HG03039 (cell line): ENCODE measurements at regions not wholly inside any gene's neighbourhood (a gene's known extent, or its start where the extent isn't known, plus 50 kb on each side); places are given as distances from the start of the nearest gene placed in this dataset.

Source experiments
- ATAC-seq: cut with Tn5 transposase; IDR thresholded peaks from one replicate; pipeline ENCODE4 v1.9.1; 2021; ENCODE audit warnings: mild to moderate bottlenecking, moderate library complexity; ENCODE audit not compliant: unreplicated experiment

DNA sequence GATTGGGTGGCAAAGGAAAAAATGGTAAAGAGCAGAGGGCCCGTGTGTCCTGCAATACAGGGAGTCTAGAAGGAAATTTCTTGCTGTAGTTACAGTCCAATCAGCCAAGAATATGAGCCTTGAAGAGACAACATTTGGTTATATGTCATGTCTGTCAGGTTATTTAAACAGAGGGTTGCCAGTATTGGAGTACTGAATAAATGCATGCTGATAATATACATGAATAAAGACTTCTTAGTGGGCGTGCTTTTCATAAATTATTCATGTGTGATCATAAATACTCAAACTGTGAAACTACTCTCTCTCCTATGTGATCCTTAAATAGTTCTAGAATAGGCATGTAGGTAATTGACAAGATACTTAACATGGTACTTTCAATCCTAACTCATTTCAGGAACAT lies 249.0 kb downstream of the CRPPA start:
- no peak for ATAC-seq

DNA sequence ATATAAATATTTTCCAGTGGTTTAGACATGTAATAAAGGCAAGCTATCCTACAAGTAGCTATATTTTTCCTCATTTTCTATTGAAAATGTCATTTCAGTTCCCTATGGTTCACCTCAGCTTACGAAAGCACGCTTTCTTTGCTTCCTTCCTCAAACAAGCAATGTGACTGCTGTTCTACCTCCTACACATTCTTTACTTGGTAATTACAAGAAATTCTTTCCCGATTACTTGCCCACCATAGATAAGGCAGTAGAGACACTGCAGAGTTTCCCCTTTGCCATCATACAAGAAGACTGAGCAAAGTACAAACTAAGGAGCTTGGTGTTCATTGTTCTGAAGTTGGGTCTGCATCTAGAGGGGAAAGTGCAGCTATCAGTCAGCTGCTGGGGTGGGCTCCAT lies 249.4 kb downstream of the CRPPA start:
- no peak for ATAC-seq

DNA sequence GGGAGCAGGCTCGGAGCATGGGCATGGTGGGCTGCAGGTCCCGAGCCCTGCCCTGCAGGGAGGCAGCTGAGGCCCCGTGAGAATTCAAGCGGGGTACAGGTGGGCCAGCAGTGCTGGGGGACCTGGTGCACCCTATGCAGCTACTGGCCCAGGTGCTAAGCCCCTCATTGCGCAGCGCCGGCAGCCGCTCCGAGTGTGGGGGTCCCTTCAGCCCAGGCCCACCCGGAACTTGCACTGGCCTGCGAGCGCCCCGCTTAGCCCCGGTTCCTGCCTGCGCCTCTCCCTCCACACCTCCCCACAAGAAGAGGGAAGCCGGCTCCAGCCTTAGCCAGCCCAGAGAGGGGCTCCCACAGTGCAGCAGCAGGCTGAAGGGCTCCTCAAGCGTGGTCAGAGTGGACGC lies 250.7 kb downstream of the CRPPA start:
- no peak for ATAC-seq

DNA sequence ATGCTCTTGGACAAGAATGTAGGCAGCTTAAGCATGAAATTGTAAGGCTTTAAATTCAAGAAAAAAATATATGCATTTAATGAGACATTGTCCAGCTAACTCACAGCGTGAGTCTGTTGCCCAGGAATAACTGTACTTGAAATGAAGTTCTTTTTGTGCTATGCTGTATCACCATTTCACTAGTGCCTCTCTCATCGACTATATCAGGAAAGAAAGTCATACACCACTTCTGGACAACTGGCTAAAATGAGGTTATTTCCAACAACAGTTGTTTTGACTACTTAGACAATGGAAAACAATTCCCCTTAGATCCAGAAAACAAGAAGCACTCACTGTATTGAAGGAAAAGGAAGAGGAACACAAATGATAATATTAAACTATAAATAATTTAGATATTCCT lies 251.8 kb downstream of the CRPPA start:
- ATAC-seq: no peak

DNA sequence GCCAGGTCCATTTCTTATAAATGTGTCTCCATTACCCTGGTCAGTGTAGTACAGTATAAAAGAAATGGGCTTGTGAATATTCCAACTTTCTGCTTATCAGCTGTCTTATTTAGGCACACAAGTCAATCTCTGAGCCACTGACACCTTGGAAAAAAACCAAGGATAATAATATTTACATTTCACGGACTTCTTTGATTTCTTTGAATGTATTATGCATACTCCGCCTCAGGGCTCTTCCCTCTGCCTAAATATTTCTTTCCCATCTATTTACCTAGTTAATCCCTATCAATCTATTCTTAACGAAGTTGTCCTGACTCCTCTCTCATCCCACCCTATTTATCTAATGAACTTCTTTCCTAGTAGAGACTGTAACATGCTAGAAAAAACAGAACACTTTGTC lies 253.8 kb downstream of the CRPPA start:
- no peak for ATAC-seq

DNA sequence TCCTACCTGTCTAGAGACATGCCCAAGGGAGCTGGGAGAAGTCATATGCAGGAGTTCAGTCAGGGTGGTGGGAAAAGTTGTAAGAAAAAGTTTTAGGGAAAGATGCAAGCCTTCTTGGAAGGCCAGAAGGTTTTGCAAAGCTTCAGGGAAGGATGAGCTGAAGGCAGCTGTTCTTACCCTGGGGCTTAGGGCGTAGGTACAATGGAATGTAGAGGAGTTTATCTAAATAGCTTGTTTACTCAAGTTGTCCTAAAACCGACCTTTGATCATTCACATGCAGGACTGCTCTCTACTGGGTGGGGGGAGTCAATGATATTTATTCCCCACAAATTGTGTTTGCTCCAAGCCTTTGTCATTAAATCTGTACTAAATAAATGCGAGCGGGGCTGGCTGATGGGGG lies 277.0 kb downstream of the CRPPA start:
- ATAC-seq: no peak

DNA sequence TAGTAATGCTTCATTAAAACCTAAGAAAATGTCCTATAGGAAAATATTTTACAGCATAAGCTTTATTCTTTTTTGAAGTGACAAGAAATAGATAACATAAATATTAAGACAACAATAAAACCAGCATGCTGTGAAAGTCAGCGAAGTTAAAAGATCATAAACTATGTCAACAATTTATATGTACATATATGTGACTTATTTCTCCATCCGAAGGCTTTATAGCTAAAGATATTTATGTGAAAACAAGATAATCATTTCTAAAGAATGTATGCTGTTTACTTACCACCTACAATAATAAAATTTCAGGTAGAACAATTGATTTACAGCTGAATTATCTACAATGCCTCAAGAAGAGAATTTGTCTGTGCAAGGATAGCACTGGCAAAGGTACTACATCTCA lies 283.4 kb downstream of the CRPPA start:
- no peak for ATAC-seq

DNA sequence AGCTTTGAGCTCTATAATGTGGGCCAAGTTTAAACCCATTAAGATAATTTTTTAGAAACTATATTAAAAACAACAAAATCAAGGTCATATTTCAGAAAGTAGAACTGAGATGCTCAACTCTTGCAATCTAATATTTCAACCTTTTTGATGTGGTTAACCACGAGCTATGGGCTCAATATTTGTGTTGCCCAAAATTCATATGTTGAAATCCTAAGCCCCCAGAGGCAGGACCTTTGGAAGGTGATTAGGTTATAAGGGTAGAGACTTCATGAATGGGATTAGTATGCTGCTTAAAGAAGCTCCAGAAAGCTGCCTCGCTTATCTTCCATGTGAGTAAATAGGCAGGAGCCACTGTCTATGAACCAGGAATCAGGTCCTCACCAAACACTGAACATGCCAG lies 284.4 kb downstream of the CRPPA start:
- no peak for ATAC-seq

DNA sequence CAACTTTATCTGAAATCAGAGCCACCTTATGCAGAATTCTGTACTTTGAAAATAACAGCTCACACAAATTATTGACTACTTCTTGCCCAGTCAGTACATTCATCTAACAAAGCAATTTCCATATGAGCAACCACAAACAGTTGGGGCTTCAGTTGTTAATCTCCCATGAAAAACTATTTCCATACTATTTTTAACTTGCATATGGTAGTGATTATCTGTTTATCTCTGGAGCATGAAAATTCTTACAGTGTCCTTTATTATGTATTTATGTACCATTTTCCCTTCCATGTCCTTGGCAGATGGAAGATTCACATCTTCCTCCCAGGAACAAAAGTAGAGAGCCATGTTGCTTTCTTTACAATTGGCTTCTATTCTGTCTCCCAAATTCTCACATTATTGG lies 285.7 kb downstream of the CRPPA start:
- no peak for ATAC-seq

DNA sequence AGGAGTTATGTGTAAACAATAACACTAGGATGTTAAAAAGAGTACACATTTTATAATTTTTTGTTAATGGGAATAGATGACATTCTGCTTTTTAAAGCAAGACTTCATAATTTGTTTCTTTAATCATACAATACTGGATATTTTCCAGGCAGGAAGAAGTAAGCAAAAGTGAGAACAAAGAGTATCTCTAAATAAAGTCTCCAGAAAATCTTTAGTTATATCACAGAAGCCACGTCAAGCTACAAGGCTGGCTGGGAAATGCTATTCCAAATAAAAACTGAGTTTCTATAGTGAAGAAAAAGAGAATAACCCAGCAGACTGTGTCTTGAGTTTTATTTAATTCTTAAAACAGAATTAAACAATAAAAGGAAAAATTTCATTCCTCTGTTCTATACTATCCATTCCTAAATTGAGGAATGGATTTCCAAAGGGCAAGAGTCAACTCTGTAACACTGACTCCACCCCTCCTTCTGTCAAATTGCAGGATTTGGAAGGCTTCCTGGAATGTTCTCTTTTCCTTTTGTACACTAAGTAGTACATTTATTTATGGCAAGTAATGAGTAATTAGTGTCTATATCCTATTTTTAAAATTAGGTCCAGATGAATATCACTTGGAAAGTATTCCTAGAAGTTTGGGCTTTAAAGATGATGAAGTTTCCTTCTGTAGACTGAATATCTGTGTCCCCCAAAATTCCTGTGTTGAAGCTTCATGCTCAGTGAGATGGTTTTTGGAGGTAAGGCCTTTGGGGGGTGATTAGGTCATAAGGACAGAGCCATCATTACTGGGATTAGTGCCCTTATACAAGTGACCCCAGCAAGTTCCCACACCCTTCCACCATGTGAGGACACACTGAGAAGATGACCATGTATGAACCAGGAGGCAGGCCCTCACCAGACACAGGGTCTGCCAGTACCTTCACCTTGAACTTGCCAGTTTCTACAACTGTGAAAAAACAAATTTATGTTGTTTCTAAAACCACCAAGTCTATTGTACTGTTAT lies 290.9 kb downstream of the CRPPA start:
- no peak for ATAC-seq

DNA sequence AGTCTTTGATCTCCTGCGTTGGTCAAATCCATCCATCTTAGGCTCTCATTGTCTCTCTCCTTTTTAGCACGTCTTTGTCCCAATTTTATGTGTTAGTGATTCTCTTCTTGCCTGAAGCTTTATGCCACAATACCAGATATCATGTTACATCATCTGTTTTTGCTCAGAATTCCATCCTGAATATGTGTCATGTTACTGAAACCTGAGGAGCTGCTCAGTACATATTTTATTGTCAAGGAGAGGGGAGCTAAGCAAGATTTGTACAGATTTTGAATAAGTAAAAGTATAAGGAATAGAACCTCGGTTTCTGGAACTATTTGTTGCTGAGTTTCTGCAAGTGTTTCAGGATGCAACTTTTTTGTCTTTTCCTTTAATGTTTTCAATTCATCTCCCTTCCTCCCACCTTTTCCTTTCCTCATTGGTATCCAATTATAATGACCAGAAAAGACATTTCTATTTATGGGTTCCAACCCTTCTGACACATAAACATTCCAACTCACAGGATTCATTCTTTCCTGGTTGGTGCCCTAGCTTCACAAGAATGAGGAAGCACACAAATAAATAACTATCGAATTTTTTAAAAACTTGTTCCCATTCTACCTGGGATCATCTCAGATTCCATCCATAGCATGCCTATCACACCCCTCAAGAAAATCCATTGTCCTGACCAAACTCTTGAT lies 291.8 kb downstream of the CRPPA start:
- ATAC-seq: no peak

DNA sequence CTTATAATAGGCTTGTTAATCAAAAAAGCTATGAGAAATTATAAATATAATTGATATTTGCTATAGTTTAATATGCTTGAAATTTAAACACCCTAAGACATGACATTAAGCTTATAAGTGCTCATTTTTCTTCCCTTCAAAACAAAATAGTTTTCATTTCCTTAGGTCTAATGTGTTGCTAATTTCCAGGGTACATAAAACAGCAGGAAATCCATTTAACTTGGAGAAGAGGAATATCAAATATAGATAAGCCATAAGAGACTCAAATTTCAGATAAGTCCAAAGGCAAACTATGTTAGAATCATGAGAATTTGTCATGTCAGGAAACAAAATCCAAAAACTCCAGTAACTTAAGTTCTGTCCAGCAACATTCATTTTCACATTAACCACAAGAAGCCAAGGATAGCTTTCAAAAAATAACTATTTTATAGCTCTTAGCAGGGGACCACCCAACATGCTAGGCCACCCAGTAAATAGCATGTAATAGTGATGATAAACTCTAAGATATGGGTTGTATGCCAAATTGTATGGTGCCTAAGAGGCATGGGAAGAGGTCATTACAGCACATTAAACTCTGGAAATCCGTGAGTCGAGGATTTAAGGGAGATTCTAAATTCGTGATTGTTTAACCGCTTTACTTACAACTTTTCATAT lies 298.1 kb downstream of the CRPPA start:
- ATAC-seq: no peak

DNA sequence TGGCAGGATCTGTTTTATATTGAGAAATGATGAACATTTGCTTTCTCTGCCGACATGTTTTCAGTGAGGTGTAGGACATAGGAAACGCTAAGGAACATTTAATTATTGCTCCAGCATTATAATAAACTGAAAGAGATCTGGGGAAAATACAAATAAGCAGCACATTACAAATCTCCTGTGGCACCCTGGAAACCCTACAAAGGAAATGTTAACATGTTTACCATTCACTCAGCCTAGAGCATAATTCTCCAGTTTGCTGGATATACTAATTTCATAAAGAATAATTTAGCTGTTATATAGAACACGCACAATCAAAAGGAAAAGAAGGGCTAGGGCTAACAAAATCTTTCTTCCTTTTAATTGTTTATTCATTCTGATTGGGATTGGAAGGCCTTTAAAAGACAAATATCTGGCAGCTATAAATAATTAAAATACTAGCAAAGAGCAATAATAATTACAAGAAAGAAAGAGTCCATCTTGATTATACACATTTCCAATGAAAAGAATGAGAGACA lies 299.4 kb downstream of the CRPPA start:
- ATAC-seq: no peak

DNA sequence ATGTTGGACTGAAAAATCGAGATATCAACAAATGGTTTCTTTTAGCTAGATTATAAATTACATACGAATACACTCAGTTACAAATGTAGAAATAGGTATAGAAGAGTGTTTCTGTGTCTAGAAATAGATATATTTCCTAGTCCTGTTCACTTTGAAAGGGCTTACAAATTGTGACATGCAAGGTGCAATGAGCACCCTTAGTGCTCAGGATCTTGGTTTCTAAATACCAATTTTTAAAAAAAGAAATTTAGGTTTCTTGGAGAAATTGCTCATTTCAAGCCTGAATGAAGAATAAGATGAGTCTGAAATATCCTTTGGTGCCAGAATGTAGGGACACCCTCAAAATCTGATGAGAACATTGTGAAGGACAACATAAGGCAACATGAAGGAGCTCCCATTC lies 306.0 kb downstream of the CRPPA start:
- no peak for ATAC-seq

DNA sequence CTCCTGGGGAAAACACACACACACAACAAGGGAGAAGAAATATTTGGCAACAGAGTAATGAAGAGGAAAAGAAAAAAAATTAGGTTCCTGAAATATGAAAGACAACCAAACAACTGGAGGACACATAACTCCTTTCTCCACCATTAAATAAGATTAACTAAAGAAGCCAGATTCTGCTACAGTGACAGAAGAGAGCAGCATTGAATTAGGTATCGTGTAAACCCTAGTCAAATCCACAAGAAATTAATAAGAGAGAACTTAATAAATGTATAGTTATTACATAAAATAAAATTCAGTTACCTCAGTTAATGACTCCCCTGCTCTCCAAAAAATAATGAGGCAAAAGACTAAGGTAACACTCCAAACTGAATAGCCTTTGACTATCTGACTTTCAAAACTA lies 306.7 kb downstream of the CRPPA start:
- no peak for ATAC-seq

DNA sequence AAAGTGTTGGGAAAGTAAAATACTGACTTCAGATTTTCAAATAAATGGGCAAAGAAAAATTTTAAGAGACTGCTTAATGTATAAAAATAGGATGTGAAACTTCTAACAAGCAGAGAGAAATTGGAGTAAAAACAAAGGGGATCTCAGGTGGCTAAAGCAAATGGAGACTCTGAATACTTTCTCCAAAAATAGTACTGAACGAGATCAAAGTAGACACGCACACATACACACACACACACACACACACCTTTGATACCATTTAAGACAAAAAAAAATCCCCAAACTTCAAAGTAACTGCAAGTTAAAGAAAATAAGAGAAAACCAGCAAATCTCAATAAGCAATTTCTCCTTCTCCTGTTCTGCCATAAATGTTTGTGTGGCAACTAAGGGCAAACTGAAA lies 307.3 kb downstream of the CRPPA start:
- ATAC-seq: no peak

DNA sequence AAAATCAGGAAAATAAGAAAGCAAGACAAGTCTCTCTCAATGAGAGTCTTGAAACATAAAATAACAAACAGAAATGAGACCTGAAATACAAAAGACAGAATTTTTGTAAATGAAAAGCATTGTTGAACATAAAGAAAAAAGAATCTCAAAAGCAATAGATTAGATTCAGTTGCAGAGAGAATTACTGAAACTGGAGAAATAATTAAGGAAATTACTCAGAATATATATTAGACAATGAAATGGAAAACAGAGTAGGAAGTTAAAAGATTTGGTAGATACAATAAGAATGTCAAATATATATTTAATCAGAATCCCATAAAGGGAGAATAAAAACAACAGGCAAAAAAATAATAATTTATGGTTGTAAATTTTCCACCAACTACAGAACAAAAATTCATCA lies 308.3 kb downstream of the CRPPA start:
- ATAC-seq: no peak

DNA sequence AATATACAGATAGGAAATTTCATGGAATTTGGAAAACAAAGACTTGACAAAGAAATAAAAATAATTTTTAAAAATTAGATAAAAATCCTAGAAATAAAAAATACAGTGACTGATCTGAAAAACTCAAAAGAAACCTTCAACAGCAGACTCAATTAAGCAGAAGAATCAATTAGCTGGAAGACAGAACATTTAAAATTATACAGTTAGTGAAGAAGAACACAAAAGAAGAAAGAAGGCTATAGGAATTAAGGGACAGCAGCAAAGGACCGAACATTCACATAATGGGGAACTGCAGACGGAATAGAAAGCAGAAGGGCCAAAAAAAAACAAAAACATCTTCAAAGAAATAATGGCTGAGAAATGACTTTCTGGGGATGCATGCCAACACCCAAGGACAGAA lies 314.5 kb downstream of the CRPPA start:
- no peak for ATAC-seq

DNA sequence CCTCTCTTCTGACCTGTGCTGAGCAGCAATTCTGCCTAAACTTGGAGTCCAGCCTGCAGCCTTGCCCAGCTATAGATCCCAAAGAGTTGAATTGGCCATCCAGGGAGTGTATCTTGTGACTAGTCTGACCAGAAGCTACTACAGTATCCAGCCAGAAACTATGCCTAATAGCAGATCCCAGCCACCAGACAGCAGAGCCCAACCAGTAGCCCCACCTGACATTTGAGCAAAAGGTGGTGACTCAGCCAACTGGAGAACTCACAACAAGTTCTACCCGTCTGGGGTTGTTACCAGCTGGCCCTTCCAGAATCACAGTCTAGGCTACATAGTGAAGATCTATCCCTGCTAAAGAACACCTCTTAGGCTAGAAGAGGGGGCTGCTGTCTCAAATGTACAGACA lies 315.0 kb downstream of the CRPPA start:
- no peak for ATAC-seq

DNA sequence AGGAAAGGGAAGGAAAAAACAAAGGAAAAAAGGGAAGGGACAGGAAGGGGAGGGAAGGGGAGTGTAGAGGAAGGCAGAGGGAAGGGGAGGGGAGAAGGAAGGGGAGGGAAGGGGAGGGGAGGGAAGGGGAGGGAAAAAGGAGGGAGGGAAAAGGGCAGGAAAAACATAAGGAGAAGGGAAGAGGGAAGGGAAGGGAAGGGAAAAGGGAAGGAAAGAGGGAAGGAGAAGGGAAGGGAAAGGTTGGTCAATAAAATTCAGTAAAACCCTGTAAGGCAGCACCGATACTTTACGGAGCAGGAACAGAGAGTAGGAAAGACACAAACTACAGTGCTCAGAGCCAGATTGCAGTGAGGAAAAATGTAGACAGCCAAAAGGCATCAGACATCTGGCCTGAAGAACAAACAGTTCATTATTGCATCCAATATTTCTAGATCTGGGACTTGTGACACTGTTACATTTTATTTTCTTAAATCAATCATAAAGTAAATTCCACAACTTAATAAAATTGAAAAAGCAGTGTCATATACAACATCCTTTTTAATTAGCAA lies 322.0 kb downstream of the CRPPA start:
- no peak for ATAC-seq

DNA sequence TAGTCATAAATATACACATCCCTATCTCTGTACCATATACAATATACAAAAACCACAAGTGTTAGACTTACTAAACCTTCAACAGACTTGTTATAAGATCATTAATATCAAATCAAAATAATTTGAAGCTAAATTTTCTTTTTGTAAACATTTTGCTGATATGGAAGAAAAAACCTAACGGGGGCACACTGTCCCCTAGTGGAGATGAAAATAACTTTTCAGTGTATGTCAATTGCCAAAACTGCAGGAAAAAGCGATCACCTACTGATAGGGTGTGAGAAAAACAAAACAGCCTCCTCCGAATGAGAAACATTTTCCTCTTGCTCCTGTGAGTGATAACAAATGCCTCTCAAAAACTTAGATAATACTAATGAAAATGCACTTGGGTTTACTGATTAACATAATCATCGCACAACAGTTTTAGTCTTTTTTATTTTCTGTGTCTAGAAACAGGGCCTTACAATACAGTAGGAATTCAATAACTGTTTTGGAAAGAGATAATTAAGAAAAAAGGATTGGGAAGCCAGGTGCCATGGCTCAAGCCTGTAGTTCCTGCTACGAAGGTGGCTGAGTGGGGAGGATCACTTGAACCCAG lies 322.7 kb downstream of the CRPPA start:
- ATAC-seq: no peak
